H1 (cell line): ENCODE measurements at regions not wholly inside any gene's neighbourhood (a gene's known extent, or its start where the extent isn't known, plus 50 kb on each side); places are given as distances from the start of the nearest gene placed in this dataset.

Experiments used
- CTCF ChIA-PET: fragments of 300-600 bp; sonication (Branson Sonifier 250); formaldehyde crosslinking; loops from one replicate; lab custom pipeline; 2021; ENCODE audit not compliant: partially characterized antibody; lab: Charles Lee
- POLR2A ChIA-PET: fragments of 300-600 bp; sonication (Branson Sonifier 250); formaldehyde crosslinking; loops from one replicate; lab custom pipeline; 2021; ENCODE audit warnings: inconsistent platforms; ENCODE audit not compliant: partially characterized antibody; lab: Charles Lee
- DNase-seq, 2 experiments: peaks; one replicate each; pipeline versions ENCODE4 v3.0.0 to v3.0.0-alpha.2; 2010 to 2022; ENCODE audit warnings: low spot score in 2 of 2, low read depth in 1 of 2, mixed read lengths in 1 of 2
- FAIRE-seq: peaks from 2 replicates; lab custom pipeline; 2011; peaks lifted over from hg19 to GRCh38; lab: Jason Lieb, UNC
- H2AFZ ChIP-seq: 2 replicates; pipeline ENCODE4 v1.8.1; 2012; ENCODE audit warnings: low read length, inconsistent platforms
- H2AK5ac ChIP-seq: 2 replicates; pipeline ENCODE4 v1.6.1; 2013; ENCODE audit warnings: low read depth, low read length
- H2BK120ac ChIP-seq: replicated peaks from 2 replicates; pipeline ENCODE3; 2013; ENCODE audit warnings: low read depth, low read length, inconsistent platforms
- H2BK12ac ChIP-seq: 2 replicates; pipeline ENCODE4 v1.6.1; 2013; ENCODE audit warnings: low read depth, low read length
- H2BK15ac ChIP-seq: 2 replicates; pipeline ENCODE4 v1.6.1; 2013; ENCODE audit warnings: low read length
- H2BK20ac ChIP-seq: 2 replicates; pipeline ENCODE4 v1.6.1; 2013; ENCODE audit warnings: low read length
- H2BK5ac ChIP-seq: 2 replicates; pipeline ENCODE4 v1.6.1; 2013; ENCODE audit warnings: low read depth, low read length
- H3K14ac ChIP-seq: 2 replicates; pipeline ENCODE4 v1.6.1; 2013; ENCODE audit warnings: inconsistent platforms; ENCODE audit not compliant: insufficient read length
- H3K18ac ChIP-seq: 2 replicates; pipeline ENCODE4 v1.6.1; 2013; ENCODE audit warnings: low read length; ENCODE audit errors: extremely low read depth
- H3K23ac ChIP-seq: 2 replicates; pipeline ENCODE4 v1.6.1; 2013; ENCODE audit warnings: inconsistent platforms; ENCODE audit not compliant: insufficient read length
- H3K23me2 ChIP-seq: 2 replicates; pipeline ENCODE4 v1.6.1; 2013; ENCODE audit warnings: low read depth, low read length
- H3K27ac ChIP-seq: 2 replicates; pipeline ENCODE4 v1.6.1; 2011; ENCODE audit warnings: low read depth, low read length, inconsistent platforms
- H3K27me3 ChIP-seq, 4 experiments: replicated peaks in 1 of 4; 1 replicate in 1 of 4; 2 replicates in 3 of 4; pipeline versions ENCODE4 v1.6.1 to v1.8.1; 2011 to 2013; ENCODE audit warnings: low read length in 3 of 4, mild to moderate bottlenecking in 3 of 4, inconsistent platforms in 2 of 4, mixed read lengths in 2 of 4, moderate library complexity in 1 of 4; ENCODE audit not compliant: control insufficient read depth in 3 of 4, insufficient read depth in 3 of 4; ENCODE audit errors: extremely low read depth in 1 of 4
- H3K36me3 ChIP-seq, 4 experiments: 2 replicates each; pipeline versions ENCODE4 v1.6.1 to v1.8.1; 2011 to 2013; ENCODE audit warnings: mild to moderate bottlenecking in 4 of 4, low read length in 3 of 4, moderate library complexity in 2 of 4, control low read depth in 1 of 4, inconsistent platforms in 1 of 4; ENCODE audit not compliant: insufficient read depth in 4 of 4, control insufficient read depth in 2 of 4
- H3K4ac ChIP-seq: replicated peaks from 2 replicates; pipeline ENCODE3; 2013; ENCODE audit warnings: low read length, low read depth, mixed read lengths, inconsistent platforms; ENCODE audit not compliant: insufficient read length
- H3K4me1 ChIP-seq, 4 experiments: replicated peaks in 1 of 4; 1 replicate in 1 of 4; 2 replicates in 3 of 4; pipeline versions ENCODE4 v1.6.1 to v1.8.1; 2011 to 2013; ENCODE audit warnings: low read length in 3 of 4, inconsistent platforms in 2 of 4, mixed read lengths in 1 of 4; ENCODE audit not compliant: insufficient read depth in 4 of 4, control insufficient read depth in 3 of 4
- H3K4me2 ChIP-seq, 2 experiments: 2 replicates each; pipeline versions ENCODE4 v1.6.1 to v1.8.1; 2011 to 2013; ENCODE audit warnings: low read depth in 2 of 2, low read length in 2 of 2, control low read depth in 1 of 2, inconsistent platforms in 1 of 2, mild to moderate bottlenecking in 1 of 2; ENCODE audit not compliant: insufficient read depth in 1 of 2
- H3K4me3 ChIP-seq, 4 experiments: fragments of 200-600, 300-600 bp in 1 of 4; sonication (generic), shearing (Covaris generic), sonication (Bioruptor Twin) in 1 of 4; 2 replicates each; pipeline versions ENCODE4 v1.5.1 to v1.8.1; 2011 to 2016; ENCODE audit warnings: low read length in 4 of 4, low read depth in 3 of 4, control low read depth in 2 of 4, inconsistent platforms in 2 of 4, mild to moderate bottlenecking in 2 of 4, mixed read lengths in 1 of 4, moderate library complexity in 1 of 4; ENCODE audit not compliant: insufficient read depth in 2 of 4; ENCODE audit errors: extremely low read depth in 1 of 4
- H3K56ac ChIP-seq: replicated peaks from 2 replicates; pipeline ENCODE3; 2013; ENCODE audit warnings: low read depth, mild to moderate bottlenecking, mixed read lengths, low read length, inconsistent platforms; ENCODE audit not compliant: insufficient read length
- H3K79me1 ChIP-seq: 2 replicates; pipeline ENCODE4 v1.6.1; 2013; ENCODE audit warnings: low read depth, low read length, control low read depth
- H3K79me2 ChIP-seq, 2 experiments: 2 replicates each; pipeline versions ENCODE4 v1.6.1 to v1.8.1; 2012 to 2013; ENCODE audit warnings: low read length in 2 of 2, mild to moderate bottlenecking in 2 of 2, inconsistent platforms in 1 of 2; ENCODE audit not compliant: insufficient read depth in 2 of 2, control insufficient read depth in 1 of 2
- H3K9ac ChIP-seq, 4 experiments: replicated peaks in 1 of 4; 1 replicate in 1 of 4; 2 replicates in 3 of 4; pipeline versions ENCODE4 v1.6.1 to v1.8.1; 2011 to 2013; ENCODE audit warnings: low read depth in 3 of 4, low read length in 3 of 4, control low read depth in 2 of 4, mild to moderate bottlenecking in 2 of 4, moderate library complexity in 2 of 4, inconsistent platforms in 1 of 4; ENCODE audit errors: extremely low read depth in 1 of 4
- H3K9me3 ChIP-seq, 2 experiments: 2 replicates each; pipeline versions ENCODE4 v1.6.1 to v1.8.1; 2012 to 2013; ENCODE audit warnings: mild to moderate bottlenecking in 2 of 2, moderate library complexity in 2 of 2, control low read depth in 1 of 2, inconsistent platforms in 1 of 2, low read depth in 1 of 2, low read length in 1 of 2, mixed read lengths in 1 of 2; ENCODE audit not compliant: insufficient read depth in 2 of 2
- H4K20me1 ChIP-seq, 2 experiments: replicated peaks in 1 of 2; 2 replicates each; pipeline versions ENCODE3 to v1.8.1; 2011 to 2013; ENCODE audit warnings: inconsistent platforms in 2 of 2, low read length in 2 of 2, mild to moderate bottlenecking in 1 of 2; ENCODE audit not compliant: insufficient read depth in 2 of 2, control insufficient read depth in 1 of 2
- H4K5ac ChIP-seq: 2 replicates; pipeline ENCODE4 v1.6.1; 2013; ENCODE audit warnings: low read length, low read depth, mixed read lengths, inconsistent platforms; ENCODE audit not compliant: insufficient read length
- H4K8ac ChIP-seq: 2 replicates; pipeline ENCODE4 v1.8.0; 2013; ENCODE audit warnings: mild to moderate bottlenecking, moderate library complexity, low read length, inconsistent platforms; ENCODE audit not compliant: insufficient read depth; ENCODE audit errors: extremely low read depth
- H4K91ac ChIP-seq: replicated peaks from 2 replicates; pipeline ENCODE3; 2013; ENCODE audit warnings: low read length, mixed read lengths, inconsistent platforms; ENCODE audit not compliant: insufficient read length
- CHD1 ChIP-seq: IDR thresholded peaks from 2 replicates; pipeline ENCODE4 v1.6.1; 2012; ENCODE audit warnings: low read depth, low read length, improper control_type of control experiment
- CHD2 ChIP-seq: IDR thresholded peaks from 2 replicates; pipeline ENCODE4 v1.6.1; 2012; ENCODE audit warnings: low read length, improper control_type of control experiment
- FOSL1 ChIP-seq: IDR thresholded peaks from 2 replicates; pipeline ENCODE4 v1.6.1; 2011; ENCODE audit warnings: mild to moderate bottlenecking, low read depth, low read length, moderate library complexity; ENCODE audit not compliant: insufficient read depth
- GABPA ChIP-seq: IDR thresholded peaks from 2 replicates; pipeline ENCODE4 v1.6.1; 2011; ENCODE audit warnings: mild to moderate bottlenecking, low read length, moderate library complexity, borderline replicate concordance; ENCODE audit not compliant: insufficient read depth
- NANOG ChIP-seq: IDR thresholded peaks from 2 replicates; pipeline ENCODE4 v1.6.1; 2011; ENCODE audit warnings: low read length, low read depth, mild to moderate bottlenecking, inconsistent platforms; ENCODE audit not compliant: insufficient read depth, poor library complexity, severe bottlenecking
- SP4 ChIP-seq: IDR thresholded peaks from 2 replicates; pipeline ENCODE4 v1.6.1; 2012; ENCODE audit warnings: low read length, inconsistent platforms
- TBP ChIP-seq: IDR thresholded peaks from 2 replicates; pipeline ENCODE4 v1.6.1; 2011; ENCODE audit warnings: low read depth, low read length, improper control_type of control experiment
- TCF12 ChIP-seq: IDR thresholded peaks from 2 replicates; pipeline ENCODE4 v1.6.1; 2011; ENCODE audit warnings: low read depth, mild to moderate bottlenecking, low read length
- ZNF274 ChIP-seq: IDR thresholded peaks from 2 replicates; pipeline ENCODE4 v1.7.0; 2012; ENCODE audit warnings: low read length, borderline replicate concordance; ENCODE audit errors: extremely low read depth
- WGBS, 2 experiments: shearing (Covaris generic) in 1 of 2; methylation state at CpG; one replicate each; pipeline versions ENCODE4 v1.1.6 to v1.1.7; 2013 to 2015; ENCODE audit warnings: low lambda C conversion rate in 2 of 2, mixed read lengths in 2 of 2, inconsistent platforms in 1 of 2, low coverage in 1 of 2, missing lambda C conversion rate in 1 of 2; ENCODE audit not compliant: insufficient replicate concordance in 2 of 2, insufficient coverage in 1 of 2, insufficient read length in 1 of 2; ENCODE audit errors: extremely low coverage in 1 of 2, missing lambda C conversion rate in 1 of 2; 5-methylcytosine and 5-hydroxymethylcytosine counted together
- TF ChIP-seq, protein P1 (sequence below): IDR thresholded peaks from 2 replicates; pipeline ENCODE4 v1.6.1; 2011; ENCODE audit warnings: low read length, improper control_type of control experiment

DNA sequence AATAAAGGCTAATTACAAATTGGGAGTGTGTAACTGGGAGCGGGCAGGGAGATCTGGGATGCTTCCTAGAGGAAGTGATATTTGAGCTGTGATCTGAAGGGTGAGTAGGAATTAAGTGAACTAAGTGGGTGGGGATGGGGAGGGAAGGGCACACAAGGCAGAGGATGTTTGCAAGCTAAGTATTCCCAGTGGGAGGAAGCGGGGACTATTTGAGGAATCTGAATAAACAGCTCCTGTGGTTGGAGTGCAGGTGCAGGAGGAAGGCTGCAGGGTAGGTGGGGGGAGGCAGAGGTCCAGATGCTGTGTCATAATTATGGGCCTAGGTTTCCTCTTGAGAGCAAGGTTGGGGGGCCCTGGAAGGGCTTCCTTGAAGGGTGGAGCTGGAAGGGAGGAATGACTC, 102.1 kb upstream of the HS3ST2 start:
- H3K14ac ChIP-seq, result no peak overlapping the region
- peaks cover 0 to 10% of the 10 kb centered on the region in 2 experiments; a peak in 1 of 4 replicates for H3K9me3 ChIP-seq
- no peaks in the 10 kb centered on the region for H4K20me1 ChIP-seq
- H4K91ac ChIP-seq, result no peak overlapping the region
- 86% methylated on average over 2 of the region's 2 CpGs; no CpG with 5 or more reads in 1 of the 2 experiments for WGBS, 2 experiments
- no peak overlapping the region for H2BK12ac ChIP-seq
- no peak overlapping the region for H2BK5ac ChIP-seq
- H2BK15ac ChIP-seq, result no peak overlapping the region
- no peak for FAIRE-seq
- no peak overlapping the region for H3K9ac ChIP-seq
- H4K8ac ChIP-seq, result no peak overlapping the region
- H3K18ac ChIP-seq, result no peak overlapping the region
- no peaks in the 10 kb centered on the region for H3K23me2 ChIP-seq
- peak in 1 of 2 experiments; percentile 33 for DNase-seq
- no peak overlapping the region for H3K56ac ChIP-seq
- no peak overlapping the region for H4K5ac ChIP-seq
- no peak overlapping the region for H2AK5ac ChIP-seq
- no peak overlapping the region for H3K23ac ChIP-seq
- H3K4me2 ChIP-seq, result no peak overlapping the region
- no peaks in the 10 kb centered on the region for H3K4me1 ChIP-seq
- no peaks in the 10 kb centered on the region for H3K79me2 ChIP-seq
- no peak overlapping the region for H2AFZ ChIP-seq
- no peaks in the 10 kb centered on the region for H3K79me1 ChIP-seq
- no peak overlapping the region for H3K4ac ChIP-seq
- no peaks in the 10 kb centered on the region for H3K36me3 ChIP-seq
- no peak overlapping the region for H3K4me3 ChIP-seq
- no peak overlapping the region for H2BK20ac ChIP-seq
- H3K27me3 ChIP-seq, result no peaks in the 10 kb centered on the region
- no peak overlapping the region for H2BK120ac ChIP-seq
- ChIA-PET CTCF (interaction anchor here (1.3 kb wide), 1 partner anchor 19 kb away, joined by 4 read pairs; no protein-coding TSS in a partner anchor), POLR2A (interaction anchor here (2.1 kb wide), 1 partner anchor 11 kb away, joined by 5 read pairs; no protein-coding TSS in a partner anchor)
- H3K27ac ChIP-seq, result no peak overlapping the region
- no peak for TF ChIP-seq ZNF274
- TF ChIP-seq TBP, result no peak
- TF ChIP-seq NANOG, result no peak
- TF ChIP-seq GABPA, result no peak
- TF ChIP-seq TCF12, result no peak
- no peak for TF ChIP-seq FOSL1
- TF ChIP-seq, protein P1, sequence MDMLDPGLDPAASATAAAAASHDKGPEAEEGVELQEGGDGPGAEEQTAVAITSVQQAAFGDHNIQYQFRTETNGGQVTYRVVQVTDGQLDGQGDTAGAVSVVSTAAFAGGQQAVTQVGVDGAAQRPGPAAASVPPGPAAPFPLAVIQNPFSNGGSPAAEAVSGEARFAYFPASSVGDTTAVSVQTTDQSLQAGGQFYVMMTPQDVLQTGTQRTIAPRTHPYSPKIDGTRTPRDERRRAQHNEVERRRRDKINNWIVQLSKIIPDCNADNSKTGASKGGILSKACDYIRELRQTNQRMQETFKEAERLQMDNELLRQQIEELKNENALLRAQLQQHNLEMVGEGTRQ, result no peak
- no peak for TF ChIP-seq CHD2
- no peak for TF ChIP-seq SP4
- TF ChIP-seq CHD1, result no peak
